ENCODE measurements at regions not wholly inside any gene's neighbourhood (a gene's known extent, or its start where the extent isn't known, plus 50 kb on each side); places are given as distances from the start of the nearest gene placed in this dataset.

DNA sequence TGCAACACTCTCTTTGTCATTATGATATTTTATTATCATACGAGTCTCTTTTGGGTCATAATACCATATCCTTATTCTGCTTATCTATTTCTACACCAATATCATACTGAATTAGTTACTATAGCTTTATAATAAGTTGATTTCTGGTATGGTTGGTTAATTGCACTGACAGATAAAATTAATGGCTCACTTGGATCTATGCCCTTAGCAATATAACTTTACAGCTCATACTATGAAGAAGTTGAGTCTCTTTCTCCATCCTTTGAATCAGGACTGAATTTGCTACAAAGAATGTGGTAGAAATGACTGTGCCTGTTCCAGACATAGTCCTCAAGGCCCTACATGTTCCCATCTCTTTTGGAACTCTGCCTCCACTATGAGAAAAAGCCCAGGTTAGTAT is 139.7 kb upstream of the DYRK2 start:
- TF ChIP-seq SNAI2 (CRISPR knock-in tag; IDR thresholded peaks at IDR 0.05) = no peak
- no peak for TF ChIP-seq TCF4 (CRISPR knock-in tag; IDR thresholded peaks at IDR 0.05; ENCODE audit: borderline replicate concordance)
- no peak for TF ChIP-seq ZFP30 (CRISPR knock-in tag; IDR thresholded peaks at IDR 0.05)

All from SK-N-SH treated with all-trans-retinoic acid at 6 μM for 48 hours (cell line).